GM23248 (cell line): ENCODE measurements at regions not wholly inside any gene's neighbourhood (a gene's known extent, or its start where the extent isn't known, plus 50 kb on each side); places are given as distances from the start of the nearest gene placed in this dataset.

Source experiments
- DNase-seq: peaks from one replicate; pipeline ENCODE4 v3.0.0-alpha.2; 2015
- H2AFZ ChIP-seq: fragments of 200-600 bp; sonication (generic); 2 replicates; pipeline ENCODE4 v1.6.1; 2016; ENCODE audit warnings: antibody characterized with exemption
- H3F3A ChIP-seq: fragments of 200-600 bp; sonication (generic); 2 replicates; pipeline ENCODE4 v1.6.1; 2016; ENCODE audit warnings: mild to moderate bottlenecking, antibody characterized with exemption, mixed run types; ENCODE audit not compliant: insufficient read depth
- H3K27ac ChIP-seq: fragments of 200-600 bp; sonication (generic); 2 replicates; pipeline ENCODE4 v1.5.1; 2016; ENCODE audit warnings: mild to moderate bottlenecking
- H3K27me3 ChIP-seq: fragments of 200-600 bp; sonication (generic); replicated peaks from 2 replicates; pipeline ENCODE4 v1.6.1; 2016; ENCODE audit warnings: mild to moderate bottlenecking; ENCODE audit not compliant: insufficient read depth
- H3K36me3 ChIP-seq: fragments of 200-600 bp; sonication (generic); 2 replicates; pipeline ENCODE4 v1.6.1; 2016; ENCODE audit warnings: low read depth, mild to moderate bottlenecking
- H3K4me1 ChIP-seq: fragments of 200-600 bp; sonication (generic); 2 replicates; pipeline ENCODE4 v1.6.1; 2016; ENCODE audit warnings: mild to moderate bottlenecking; ENCODE audit not compliant: insufficient read depth
- H3K4me2 ChIP-seq: fragments of 200-600 bp; sonication (generic); one replicate; pipeline ENCODE4 v1.6.1; 2016; ENCODE audit warnings: mild to moderate bottlenecking; ENCODE audit not compliant: unreplicated experiment
- H3K4me3 ChIP-seq: fragments of 200-600 bp; sonication (generic); 2 replicates; pipeline ENCODE4 v1.5.1; 2016; ENCODE audit warnings: mild to moderate bottlenecking
- H3K79me2 ChIP-seq: fragments of 200-600 bp; sonication (generic); 2 replicates; pipeline ENCODE4 v1.6.1; 2016; ENCODE audit warnings: mild to moderate bottlenecking; ENCODE audit not compliant: insufficient read depth
- H3K9ac ChIP-seq: fragments of 200-600 bp; sonication (generic); 2 replicates; pipeline ENCODE4 v1.6.1; 2016; ENCODE audit warnings: mild to moderate bottlenecking
- H3K9me2 ChIP-seq: fragments of 200-600 bp; sonication (generic); 2 replicates; pipeline ENCODE4 v1.6.1; 2016; ENCODE audit warnings: mixed run types, mild to moderate bottlenecking, moderate library complexity; ENCODE audit not compliant: insufficient read depth
- H3K9me3 ChIP-seq: fragments of 200-600 bp; sonication (generic); one replicate; pipeline ENCODE4 v1.6.1; 2017; ENCODE audit warnings: low read depth
- H4K20me1 ChIP-seq: fragments of 200-600 bp; sonication (generic); 2 replicates; pipeline ENCODE4 v1.6.0; 2016; ENCODE audit not compliant: insufficient read depth
- EZH2 ChIP-seq: fragments of 200-600 bp; sonication (generic); IDR thresholded peaks from 2 replicates; pipeline ENCODE4 v1.6.1; 2018; ENCODE audit warnings: antibody characterized with exemption, mild to moderate bottlenecking; ENCODE audit not compliant: insufficient read depth, poor library complexity, severe bottlenecking
- EZH2phosphoT487 ChIP-seq: fragments of 200-600 bp; sonication (generic); IDR thresholded peaks from 2 replicates; pipeline ENCODE4 v1.6.1; 2018; ENCODE audit warnings: antibody characterized with exemption, moderate library complexity, mild to moderate bottlenecking, low read depth; ENCODE audit not compliant: insufficient read depth
- WGBS, 2 experiments: methylation state at CpG; one replicate each; pipeline ENCODE4 v1.1.6; 2015 to 2017; ENCODE audit warnings: low lambda C conversion rate in 2 of 2, low coverage in 1 of 2; ENCODE audit errors: missing lambda C conversion rate in 2 of 2; 5-methylcytosine and 5-hydroxymethylcytosine counted together
- in situ Hi-C: fragments of 300-500 bp; cut with MboI; formaldehyde crosslinking; loops from 2 replicates; pipeline ENCODE4 v1.15.0; 2020

- Histone ChIP-seq H3K4me3 (no peak overlapping the region), H3K27ac (no peak overlapping the region), H3K4me1 (no peaks in the 10 kb centered on the region), H3K9me2 (no peaks in the 10 kb centered on the region), H3K9ac (no peak overlapping the region), H3F3A (no peaks in the 10 kb centered on the region), H3K79me2 (no peaks in the 10 kb centered on the region), H3K36me3 (no peaks in the 10 kb centered on the region), H3K4me2 (no peak overlapping the region), H3K9me3 (no peaks in the 10 kb centered on the region), H3K27me3 (no peaks in the 10 kb centered on the region; the same call in 1 of the 2 replicates), H4K20me1 (no peaks in the 10 kb centered on the region), H2AFZ (no peak overlapping the region)
- in situ Hi-C loops, result loop anchor here (25.0 kb wide), 1 partner anchor 296 kb away; no protein-coding TSS in a partner anchor
- no peak for DNase-seq
- no peak for TF ChIP-seq EZH2phosphoT487
- no peak for TF ChIP-seq EZH2
- 49% methylated on average over 2 of the region's 2 CpGs for WGBS, 2 experiments
These were observed 62.8 kb upstream of the MPHOSPH6 start for GRCh38 chr16:82232806-82233205.

- no peak for TF ChIP-seq EZH2phosphoT487
- no peak for TF ChIP-seq EZH2
- Histone ChIP-seq H4K20me1 (no peaks in the 10 kb centered on the region), H2AFZ (no peak overlapping the region), H3K4me1 (no peaks in the 10 kb centered on the region), H3K9ac (no peak overlapping the region), H3K9me2 (no peaks in the 10 kb centered on the region), H3K9me3 (no peaks in the 10 kb centered on the region), H3K4me3 (no peak overlapping the region), H3K79me2 (no peaks in the 10 kb centered on the region), H3K36me3 (no peaks in the 10 kb centered on the region), H3K4me2 (no peak overlapping the region), H3K27ac (no peak overlapping the region), H3K27me3 (no peaks in the 10 kb centered on the region; the same call in 1 of the 2 replicates), H3F3A (no peaks in the 10 kb centered on the region)
- 66 to 82% methylated on average over 6 of the region's 6 CpGs for WGBS, 2 experiments
- in situ Hi-C loops, result loop anchor here (25.0 kb wide), 1 partner anchor 294 kb away; no protein-coding TSS in a partner anchor
- DNase-seq, result no peak
These were observed 61.2 kb upstream of the MPHOSPH6 start for GRCh38 chr16:82231008-82231787.

GRCh38 chr16:82229800-82230619 lies 60.0 kb upstream of the MPHOSPH6 start:
- H3F3A ChIP-seq, result no peaks in the 10 kb centered on the region
- H3K27me3 ChIP-seq, result no peaks in the 10 kb centered on the region; the same call in 1 of the 2 replicates
- H3K4me1 ChIP-seq, result no peaks in the 10 kb centered on the region
- no peaks in the 10 kb centered on the region for H3K36me3 ChIP-seq
- H3K27ac ChIP-seq, result no peak overlapping the region
- H2AFZ ChIP-seq, result no peak overlapping the region
- H3K9me2 ChIP-seq, result no peaks in the 10 kb centered on the region
- WGBS, 2 experiments, result 39 to 44% methylated on average over 6 of the region's 6 CpGs
- TF ChIP-seq EZH2 (no peak), EZH2phosphoT487 (no peak)
- H3K4me3 ChIP-seq, result no peak overlapping the region
- H3K9me3 ChIP-seq, result no peaks in the 10 kb centered on the region
- in situ Hi-C loops, result loop anchor here (5.0 to 25.0 kb wide), 2 partner anchors 193 to 293 kb away; partner anchors contain the start of gene HSD17B2
- H3K4me2 ChIP-seq, result no peak overlapping the region
- H3K79me2 ChIP-seq, result no peaks in the 10 kb centered on the region
- no peaks in the 10 kb centered on the region for H4K20me1 ChIP-seq
- DNase-seq, result peak; percentile 80
- no peak overlapping the region for H3K9ac ChIP-seq

DNA sequence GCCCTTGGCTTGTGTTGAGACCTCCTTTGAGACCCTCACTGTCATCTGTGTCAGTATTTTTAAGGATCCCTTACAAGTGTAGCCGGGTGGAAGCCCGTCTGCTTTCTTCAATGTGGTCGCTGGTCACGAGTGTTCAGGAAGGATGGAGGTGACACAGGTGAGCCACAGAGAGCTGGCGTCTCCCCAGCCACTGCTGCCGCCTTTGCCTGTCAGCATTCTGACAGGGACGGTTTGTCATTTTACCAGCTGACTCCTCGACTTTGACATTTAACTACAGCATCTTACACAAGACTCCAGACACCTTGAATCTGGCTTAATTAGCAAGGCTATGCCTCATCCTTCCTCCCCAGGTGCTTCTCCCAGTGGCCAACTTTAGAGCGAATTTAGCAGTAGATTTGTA lies 56.3 kb upstream of the MPHOSPH6 start:
- Histone ChIP-seq H2AFZ (no peak overlapping the region), H4K20me1 (no peaks in the 10 kb centered on the region), H3F3A (no peaks in the 10 kb centered on the region), H3K79me2 (no peaks in the 10 kb centered on the region), H3K4me3 (no peak overlapping the region), H3K9ac (no peak overlapping the region), H3K36me3 (no peaks in the 10 kb centered on the region), H3K9me3 (no peaks in the 10 kb centered on the region), H3K4me1 (no peaks in the 10 kb centered on the region), H3K27ac (no peak overlapping the region), H3K9me2 (no peaks in the 10 kb centered on the region), H3K4me2 (no peak overlapping the region), H3K27me3 (no peaks in the 10 kb centered on the region)
- DNase-seq, result no peak
- WGBS, 2 experiments, result 69 to 71% methylated on average over 9 of the region's 9 CpGs
- in situ Hi-C loops, result loop anchor here (5.0 to 25.0 kb wide), 2 partner anchors 189 to 289 kb away; partner anchors contain the start of gene HSD17B2
- TF ChIP-seq EZH2phosphoT487 (no peak), EZH2 (no peak)
